ENCODE measurements at regions not wholly inside any gene's neighbourhood (a gene's known extent, or its start where the extent isn't known, plus 50 kb on each side); places are given as distances from the start of the nearest gene placed in this dataset.

GRCh38 chr1:163650624-163651023 is 328.9 kb downstream of the NUF2 start:
- TF ChIP-seq CTCF (IDR thresholded peaks at IDR 0.05; ENCODE audit: low read depth, low read length) (no peak), EZH2phosphoT487 (IDR thresholded peaks at IDR 0.05; ENCODE audit: low read depth) (no peak)
